SK-N-SH (cell line): ENCODE measurements at regions not wholly inside any gene's neighbourhood (a gene's known extent, or its start where the extent isn't known, plus 50 kb on each side); places are given as distances from the start of the nearest gene placed in this dataset.

Experiments used
- CTCF ChIA-PET: fragments of 300-600, 350-600 bp; formaldehyde crosslinking; extraction: SDS; loops from one replicate; lab custom pipeline; 2021; lab: Yijun Ruan, JAX
- POLR2A ChIA-PET: fragments of 350-600 bp; sonication (Branson Sonifier 250); formaldehyde crosslinking; extraction: SDS; loops from one replicate; lab custom pipeline; 2020; ENCODE audit warnings: antibody characterized with exemption, inconsistent platforms; lab: Yijun Ruan, JAX
- DNase-seq: peaks from one replicate; pipeline ENCODE4 v3.0.0; 2012
- H2AFZ ChIP-seq: fragments of 200-600 bp; sonication (generic); 2 replicates; pipeline ENCODE4 v1.8.1; 2016; ENCODE audit warnings: antibody characterized with exemption, mild to moderate bottlenecking, low read depth
- H3F3A ChIP-seq: fragments of 200-600 bp; sonication (generic); replicated peaks from 2 replicates; pipeline ENCODE3; 2016; ENCODE audit warnings: antibody characterized with exemption, mild to moderate bottlenecking; ENCODE audit not compliant: insufficient read depth
- H3K27ac ChIP-seq, 2 experiments: fragments of 200-500 bp in 1 of 2; fragments of 200-600 bp in 1 of 2; sonication (Bioruptor generic) in 1 of 2; sonication (generic), shearing (Covaris generic) in 1 of 2; 2 replicates each; pipeline versions ENCODE4 v1.5.1 to v1.6.1; 2014 to 2016; ENCODE audit warnings: low read depth in 2 of 2, inconsistent platforms in 1 of 2, low read length in 1 of 2, mild to moderate bottlenecking in 1 of 2, mixed read lengths in 1 of 2
- H3K27me3 ChIP-seq: fragments of 200-600 bp; sonication (generic), shearing (Covaris generic); 2 replicates; pipeline ENCODE4 v1.6.1; 2016; ENCODE audit warnings: mixed run types; ENCODE audit not compliant: insufficient read depth
- H3K36me3 ChIP-seq, 2 experiments: fragments of 200-500 bp in 1 of 2; fragments of 200-600 bp in 1 of 2; sonication (Bioruptor generic) in 1 of 2; sonication (generic) in 1 of 2; replicated peaks in 1 of 2; 2 replicates each; pipeline versions ENCODE3 to v1.5.1; 2014 to 2016; ENCODE audit warnings: low read length in 1 of 2, mild to moderate bottlenecking in 1 of 2; ENCODE audit not compliant: insufficient read depth in 2 of 2, control insufficient read depth in 1 of 2
- H3K4me1 ChIP-seq, 2 experiments: fragments of 200-500 bp in 1 of 2; fragments of 200-600 bp in 1 of 2; sonication (Bioruptor generic) in 1 of 2; sonication (generic), shearing (Covaris generic) in 1 of 2; 2 replicates each; pipeline versions ENCODE4 v1.5.1 to v1.6.1; 2014 to 2016; ENCODE audit warnings: low read depth in 1 of 2, low read length in 1 of 2, mixed run types in 1 of 2; ENCODE audit not compliant: insufficient read depth in 2 of 2, control insufficient read depth in 1 of 2
- H3K4me2 ChIP-seq: fragments of 200-600 bp; sonication (generic), shearing (Covaris generic); 2 replicates; pipeline ENCODE4 v1.6.1; 2017; ENCODE audit warnings: mixed run types
- H3K4me3 ChIP-seq, 2 experiments: fragments of 200-500 bp in 1 of 2; fragments of 200-600 bp in 1 of 2; sonication (Bioruptor generic) in 1 of 2; sonication (generic), shearing (Covaris generic) in 1 of 2; 2 replicates each; pipeline versions ENCODE4 v1.5.1 to v1.8.1; 2014 to 2016; ENCODE audit warnings: low read depth in 2 of 2, inconsistent platforms in 1 of 2, low read length in 1 of 2, mild to moderate bottlenecking in 1 of 2, mixed read lengths in 1 of 2, moderate library complexity in 1 of 2
- H3K79me2 ChIP-seq: fragments of 200-600 bp; sonication (generic); 2 replicates; pipeline ENCODE4 v1.8.1; 2017; ENCODE audit warnings: mild to moderate bottlenecking; ENCODE audit not compliant: insufficient read depth
- H3K9ac ChIP-seq: fragments of 200-600 bp; sonication (generic); 2 replicates; pipeline ENCODE4 v1.6.1; 2017; ENCODE audit warnings: mixed run types
- H3K9me2 ChIP-seq: fragments of 200-600 bp; sonication (generic); 2 replicates; pipeline ENCODE4 v1.6.1; 2017; ENCODE audit warnings: mixed run types
- H3K9me3 ChIP-seq: fragments of 200-600 bp; sonication (generic); 2 replicates; pipeline ENCODE4 v1.6.1; 2017; ENCODE audit warnings: mixed run types, mild to moderate bottlenecking, moderate library complexity
- H4K20me1 ChIP-seq: fragments of 200-600 bp; sonication (generic); 2 replicates; pipeline ENCODE4 v1.6.1; 2017; ENCODE audit warnings: mild to moderate bottlenecking, mixed run types; ENCODE audit not compliant: insufficient read depth
- ELF1 ChIP-seq: IDR thresholded peaks from 2 replicates; pipeline ENCODE4 v1.4.0; 2012
- EP300 ChIP-seq, 2 experiments: IDR thresholded peaks; 2 replicates each; pipeline versions ENCODE4 v1.4.0 to v1.6.1; 2012; ENCODE audit warnings: borderline replicate concordance in 1 of 2, low read depth in 1 of 2, low read length in 1 of 2
- EZH2phosphoT487 ChIP-seq: fragments of 200-600 bp; sonication (generic); IDR thresholded peaks from 2 replicates; pipeline ENCODE4 v1.6.1; 2017; ENCODE audit warnings: low read depth, mixed run types, mild to moderate bottlenecking, antibody characterized with exemption, moderate library complexity, borderline replicate concordance
- FOSL2 ChIP-seq: IDR thresholded peaks from 2 replicates; pipeline ENCODE4 v1.4.0; 2012; ENCODE audit warnings: low read depth, mild to moderate bottlenecking, moderate library complexity, borderline replicate concordance
- FOXJ3 ChIP-seq: sonication (generic); formaldehyde crosslinking; IDR thresholded peaks from 2 replicates; pipeline ENCODE4 v1.5.1; 2020; ENCODE audit warnings: mild to moderate bottlenecking, missing genetic modification reagents
- IRF3 ChIP-seq: fragments of 150-350 bp; IDR thresholded peaks from 2 replicates; pipeline ENCODE4 v1.6.1; 2016; ENCODE audit warnings: mild to moderate bottlenecking, low read depth, low read length
- JUND ChIP-seq: IDR thresholded peaks from 2 replicates; pipeline ENCODE4 v1.4.0; 2012
- MAX ChIP-seq: IDR thresholded peaks from 2 replicates; pipeline ENCODE4 v1.4.0; 2012; ENCODE audit warnings: low read depth
- NFIC ChIP-seq: IDR thresholded peaks from 2 replicates; pipeline ENCODE4 v1.4.0; 2012; ENCODE audit warnings: borderline replicate concordance
- NRF1 ChIP-seq: IDR thresholded peaks from 2 replicates; pipeline ENCODE4 v1.6.1; 2012; ENCODE audit warnings: low read depth, mild to moderate bottlenecking, low read length
- POLR2AphosphoS5 ChIP-seq: IDR thresholded peaks from 2 replicates; pipeline ENCODE4 v1.6.1; 2012; ENCODE audit warnings: low read depth, low read length
- REST ChIP-seq: IDR thresholded peaks from 2 replicates; pipeline ENCODE4 v1.6.1; 2012; ENCODE audit warnings: mild to moderate bottlenecking, low read depth, low read length, moderate library complexity
- RFX5 ChIP-seq: IDR thresholded peaks from 2 replicates; pipeline ENCODE4 v1.6.1; 2012; ENCODE audit warnings: mild to moderate bottlenecking, improper control_type of control experiment, low read length
- SIN3A ChIP-seq: IDR thresholded peaks from 2 replicates; pipeline ENCODE4 v1.6.1; 2012; ENCODE audit warnings: low read depth, mild to moderate bottlenecking, low read length, moderate library complexity, borderline replicate concordance
- TAF1 ChIP-seq: IDR thresholded peaks from 2 replicates; pipeline ENCODE4 v1.6.1; 2012; ENCODE audit warnings: low read depth, mild to moderate bottlenecking, low read length, moderate library complexity, borderline replicate concordance
- USF1 ChIP-seq: IDR thresholded peaks from 2 replicates; pipeline ENCODE4 v1.4.0; 2012; ENCODE audit warnings: low read depth, borderline replicate concordance
- WGBS: methylation state at CpG from one replicate; pipeline ENCODE4 v1.1.6; 2017; ENCODE audit warnings: low lambda C conversion rate; 5-methylcytosine and 5-hydroxymethylcytosine counted together

- Histone ChIP-seq H3K9ac (no peak overlapping the region), H4K20me1 (0 out of 2 replicates have a peak, but pooled peaks cover 6% of the 10 kb centered on the region), H3K9me2 (no peaks in the 10 kb centered on the region), H3K79me2 (no peaks in the 10 kb centered on the region), H3K9me3 (no peaks in the 10 kb centered on the region), H3K27ac (no peak overlapping the region), H3K4me1 (peaks cover 3 to 4% of the 10 kb centered on the region in 2 experiments; a peak in 1 of 4 replicates), H3K27me3 (peaks cover 99% of the 10 kb centered on the region), H3K36me3 (no peaks in the 10 kb centered on the region), H2AFZ (no peak overlapping the region), H3K4me2 (no peak overlapping the region), H3K4me3 (no peak overlapping the region), H3F3A (no peaks in the 10 kb centered on the region)
- WGBS: 37% methylated on average over 16 of the region's 19 CpGs
- DNase-seq: no peak
- TF ChIP-seq EZH2phosphoT487 (no peak), RFX5 (no peak), FOSL2 (no peak), SIN3A (no peak), IRF3 (no peak), POLR2AphosphoS5 (no peak), NRF1 (no peak), NFIC (no peak), ELF1 (no peak), MAX (no peak), TAF1 (no peak), JUND (no peak), EP300 (IDR thresholded peaks at IDR 0.05; ENCODE audit: borderline replicate concordance in 1 of 2, low read depth in 1 of 2, low read length in 1 of 2) (no peak), REST (no peak), USF1 (no peak), FOXJ3 (CRISPR knock-in tag) (no peak)
- ChIA-PET CTCF (interaction anchor here (0.8 to 3.3 kb wide), 9 partner anchors 11 to 456 kb away, joined by 3 to 10 read pairs (median 5); no protein-coding TSS in a partner anchor), POLR2A (no interaction called here)
Measured at GRCh38 chr7:155383756-155384491, 74.0 kb upstream of the EN2 start.
